IPS-20b (cell line): ENCODE measurements at regions not wholly inside any gene's neighbourhood (a gene's known extent, or its start where the extent isn't known, plus 50 kb on each side); places are given as distances from the start of the nearest gene placed in this dataset.
"Not testable (repeated sequence)": the region's sequence is repeated elsewhere in the genome, so short reads cannot be mapped to it uniquely, and the experiment has no call there.

Experiments used
- H3K27ac ChIP-seq: one replicate; pipeline ENCODE4 v1.5.1; 2013; ENCODE audit warnings: low read length
- H3K27me3 ChIP-seq: 2 replicates; pipeline ENCODE4 v1.6.1; 2013; ENCODE audit warnings: mild to moderate bottlenecking, low read length, inconsistent platforms; ENCODE audit not compliant: insufficient read depth
- H3K36me3 ChIP-seq: 2 replicates; pipeline ENCODE4 v1.6.1; 2013; ENCODE audit warnings: low read depth, mild to moderate bottlenecking, inconsistent platforms, low read length, moderate library complexity; ENCODE audit not compliant: insufficient read depth
- H3K4me1 ChIP-seq: 2 replicates; pipeline ENCODE4 v1.6.1; 2013; ENCODE audit warnings: mild to moderate bottlenecking, control low read depth, inconsistent platforms, low read length, moderate library complexity; ENCODE audit not compliant: insufficient read depth
- H3K4me3 ChIP-seq: 2 replicates; pipeline ENCODE4 v1.5.1; 2013; ENCODE audit warnings: mild to moderate bottlenecking, low read length, inconsistent platforms
- H3K9ac ChIP-seq: 2 replicates; pipeline ENCODE4 v1.6.1; 2013; ENCODE audit warnings: low read depth, mild to moderate bottlenecking, inconsistent platforms, low read length, moderate library complexity
- H3K9me3 ChIP-seq: 2 replicates; pipeline ENCODE4 v1.6.1; 2013; ENCODE audit warnings: mild to moderate bottlenecking, low read depth, low read length, inconsistent platforms; ENCODE audit not compliant: insufficient read depth

GRCh38 chr1:117734403-117734802, 128.6 kb downstream of the TENT5C start:
- Histone ChIP-seq H3K27ac (no peak overlapping the region), H3K27me3 (no peaks in the 10 kb centered on the region), H3K9ac (no peak overlapping the region), H3K36me3 (no peaks in the 10 kb centered on the region), H3K9me3 (no peaks in the 10 kb centered on the region), H3K4me3 (no peak overlapping the region), H3K4me1 (peaks cover 3% of the 10 kb centered on the region; the same call in 1 of the 2 replicates)

GRCh38 chr1:117735045-117735992, 129.5 kb downstream of the TENT5C start:
- Histone ChIP-seq H3K27me3 (no peaks in the 10 kb centered on the region), H3K36me3 (no peaks in the 10 kb centered on the region), H3K27ac (no peak overlapping the region), H3K4me3 (no peak overlapping the region), H3K9me3 (no peaks in the 10 kb centered on the region), H3K4me1 (peaks cover 3% of the 10 kb centered on the region; the same call in 1 of the 2 replicates), H3K9ac (no peak overlapping the region)

- Histone ChIP-seq H3K27ac (no peak overlapping the region), H3K9ac (no peak overlapping the region), H3K9me3 (no peaks in the 10 kb centered on the region), H3K36me3 (no peaks in the 10 kb centered on the region), H3K27me3 (no peaks in the 10 kb centered on the region), H3K4me3 (no peak overlapping the region), H3K4me1 (peaks cover 3% of the 10 kb centered on the region; the same call in 1 of the 2 replicates)
These were observed 133.7 kb downstream of the TENT5C start for GRCh38 chr1:117739504-117739903.

- no peaks in the 10 kb centered on the region for H3K27me3 ChIP-seq
- H3K36me3 ChIP-seq: no peaks in the 10 kb centered on the region
- no peaks in the 10 kb centered on the region for H3K4me1 ChIP-seq
- H3K4me3 ChIP-seq: no peak overlapping the region
- no peak overlapping the region for H3K27ac ChIP-seq
- no peaks in the 10 kb centered on the region for H3K9me3 ChIP-seq
- no peak overlapping the region for H3K9ac ChIP-seq
These were observed 134.6 kb downstream of the TENT5C start for GRCh38 chr1:117740496-117740895.

- not testable (repeated sequence) for H3K4me3 ChIP-seq, H3K36me3 ChIP-seq, H3K27me3 ChIP-seq, H3K9ac ChIP-seq, H3K4me1 ChIP-seq, H3K27ac ChIP-seq, H3K9me3 ChIP-seq
These were observed 140.7 kb downstream of the TENT5C start for GRCh38 chr1:117746565-117746964.

- Histone ChIP-seq H3K9ac (no peak overlapping the region), H3K27ac (no peak overlapping the region), H3K4me3 (no peak overlapping the region), H3K27me3 (no peaks in the 10 kb centered on the region), H3K4me1 (no peaks in the 10 kb centered on the region), H3K36me3 (no peaks in the 10 kb centered on the region), H3K9me3 (no peaks in the 10 kb centered on the region)
These were observed 141.8 kb downstream of the TENT5C start for GRCh38 chr1:117747605-117748004.

- Histone ChIP-seq H3K9ac (no peak overlapping the region), H3K9me3 (no peaks in the 10 kb centered on the region), H3K36me3 (no peaks in the 10 kb centered on the region), H3K27me3 (no peaks in the 10 kb centered on the region), H3K4me3 (no peak overlapping the region), H3K27ac (no peak overlapping the region), H3K4me1 (no peaks in the 10 kb centered on the region)
These were observed 145.5 kb downstream of the TENT5C start for GRCh38 chr1:117751321-117751720.

GRCh38 chr1:117752661-117753060, 146.8 kb downstream of the TENT5C start:
- no peak overlapping the region for H3K27ac ChIP-seq

GRCh38 chr1:117753232-117753631, 147.4 kb downstream of the TENT5C start:
- Histone ChIP-seq H3K27ac (no peak overlapping the region), H3K27me3 (0 out of 2 replicates have a peak, but pooled peaks cover 4% of the 10 kb centered on the region), H3K36me3 (no peaks in the 10 kb centered on the region), H3K4me1 (no peaks in the 10 kb centered on the region), H3K9me3 (no peaks in the 10 kb centered on the region), H3K9ac (no peak overlapping the region), H3K4me3 (no peak overlapping the region)

More at GRCh38 chr1:117752661-117753060, 146.8 kb downstream of the TENT5C start:
- no peaks in the 10 kb centered on the region for H3K27me3 ChIP-seq
- no peaks in the 10 kb centered on the region for H3K4me1 ChIP-seq
- no peak overlapping the region for H3K9ac ChIP-seq
- no peak overlapping the region for H3K4me3 ChIP-seq
- H3K9me3 ChIP-seq: no peaks in the 10 kb centered on the region
- no peaks in the 10 kb centered on the region for H3K36me3 ChIP-seq

- no peak overlapping the region for H3K4me3 ChIP-seq
- no peak overlapping the region for H3K27ac ChIP-seq
- no peaks in the 10 kb centered on the region for H3K36me3 ChIP-seq
- 0 out of 2 replicates have a peak, but pooled peaks cover 6% of the 10 kb centered on the region for H3K27me3 ChIP-seq
- H3K9me3 ChIP-seq: no peaks in the 10 kb centered on the region
- no peaks in the 10 kb centered on the region for H3K4me1 ChIP-seq
- H3K9ac ChIP-seq: no peak overlapping the region
These were observed 147.8 kb downstream of the TENT5C start for GRCh38 chr1:117753652-117754051.

GRCh38 chr1:117754061-117754969, 148.5 kb downstream of the TENT5C start:
- Histone ChIP-seq H3K36me3 (no peaks in the 10 kb centered on the region), H3K9me3 (no peaks in the 10 kb centered on the region), H3K27me3 (0 out of 2 replicates have a peak, but pooled peaks cover 6% of the 10 kb centered on the region), H3K4me3 (no peak overlapping the region), H3K9ac (no peak overlapping the region), H3K27ac (no peak overlapping the region), H3K4me1 (no peaks in the 10 kb centered on the region)
